EL (cell line): ENCODE measurements at regions not wholly inside any gene's neighbourhood (a gene's known extent, or its start where the extent isn't known, plus 50 kb on each side); places are given as distances from the start of the nearest gene placed in this dataset.

Source experiments
- DNase-seq: peaks from one replicate; pipeline ENCODE4 v3.0.0-alpha.2; 2016

- DNase-seq: no peak
Measured at GRCh38 chr6:120055071-120055470, 705.5 kb upstream of the MAN1A1 start.

- DNase-seq: no peak
Measured at GRCh38 chr6:120039664-120040063, 690.1 kb upstream of the MAN1A1 start.

GRCh38 chr6:120031837-120032236 lies 682.3 kb upstream of the MAN1A1 start:
- DNase-seq: no peak

- no peak for DNase-seq
Measured at GRCh38 chr6:120026791-120027190, 677.2 kb upstream of the MAN1A1 start.

- DNase-seq: no peak
Measured at GRCh38 chr6:120010075-120010474, 660.5 kb upstream of the MAN1A1 start.

- peak; percentile 1 for DNase-seq
Measured at GRCh38 chr6:120005292-120005976, 655.9 kb upstream of the MAN1A1 start.

GRCh38 chr6:119986934-119987549 lies 637.5 kb upstream of the MAN1A1 start:
- no peak for DNase-seq

- DNase-seq: no peak
Measured at GRCh38 chr6:119985952-119986736, 636.6 kb upstream of the MAN1A1 start.

GRCh38 chr6:119980802-119981201 lies 631.2 kb upstream of the MAN1A1 start:
- DNase-seq: no peak

GRCh38 chr6:119979862-119980261 lies 630.3 kb upstream of the MAN1A1 start:
- no peak for DNase-seq

- peak; percentile 13 for DNase-seq
Measured at GRCh38 chr6:119978274-119978889, 628.8 kb upstream of the MAN1A1 start.

GRCh38 chr6:119974430-119975159 lies 625.0 kb upstream of the MAN1A1 start:
- DNase-seq: no peak

- DNase-seq: no peak
Measured at GRCh38 chr6:119966484-119966883, 616.9 kb upstream of the MAN1A1 start.

GRCh38 chr6:119965900-119966299 lies 616.3 kb upstream of the MAN1A1 start:
- DNase-seq: no peak

GRCh38 chr6:119965008-119965407 lies 615.4 kb upstream of the MAN1A1 start:
- DNase-seq: no peak

GRCh38 chr6:119962505-119962904 lies 612.9 kb upstream of the MAN1A1 start:
- no peak for DNase-seq

- DNase-seq: no peak
Measured at GRCh38 chr6:119961450-119961849, 611.9 kb upstream of the MAN1A1 start.

- no peak for DNase-seq
Measured at GRCh38 chr6:119960456-119960855, 610.9 kb upstream of the MAN1A1 start.

GRCh38 chr6:119960036-119960435 lies 610.5 kb upstream of the MAN1A1 start:
- DNase-seq: no peak

- DNase-seq: no peak
Measured at GRCh38 chr6:119957195-119957594, 607.6 kb upstream of the MAN1A1 start.

- no peak for DNase-seq
Measured at GRCh38 chr6:119952696-119953095, 603.1 kb upstream of the MAN1A1 start.

GRCh38 chr6:119950681-119951080 lies 601.1 kb upstream of the MAN1A1 start:
- DNase-seq: no peak
